ENCODE measurements at regions not wholly inside any gene's neighbourhood (a gene's known extent, or its start where the extent isn't known, plus 50 kb on each side); places are given as distances from the start of the nearest gene placed in this dataset.

DNA sequence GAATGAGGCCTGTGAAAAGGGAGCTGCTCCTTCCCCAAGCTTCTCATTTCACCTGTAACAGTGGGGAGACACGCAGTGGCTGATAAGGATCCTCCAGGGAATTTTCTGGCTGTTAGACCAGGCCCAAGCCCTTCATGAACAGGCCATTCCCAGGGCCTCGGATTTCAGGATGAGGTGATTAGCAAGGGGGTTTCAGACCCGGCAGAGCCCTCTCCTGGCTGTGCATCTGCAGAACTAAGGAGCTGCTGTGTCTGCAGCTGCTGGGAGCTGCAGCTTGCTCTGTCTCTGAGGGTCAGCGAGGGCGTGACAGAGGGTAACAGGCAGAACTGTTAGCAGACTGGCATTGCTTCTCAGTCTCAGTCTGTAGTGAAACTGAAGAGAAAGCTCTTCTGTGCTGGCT lies 110.4 kb downstream of the KCNA5 start:
- H3K4me3 Mint-ChIP-seq, result no peak overlapping the region
- Histone ChIP-seq H3K27me3 (no peaks in the 10 kb centered on the region), H3K4me3 (no peak overlapping the region), H3K9me3 (ENCODE audit: low read depth) (no peaks in the 10 kb centered on the region), H3K4me1 (peaks cover 15% of the 10 kb centered on the region), H3K4me2 (no peak overlapping the region), H2AFZ (replicated peaks) (peak overlapping the region; percentile 69), H4K20me1 (ENCODE audit: low read depth) (no peaks in the 10 kb centered on the region), H3K9ac (no peak overlapping the region), H3K27ac (no peak overlapping the region), H3K79me2 (ENCODE audit: low read depth) (no peaks in the 10 kb centered on the region), H3K36me3 (no peaks in the 10 kb centered on the region), H3F3A (ENCODE audit: low read depth) (no peaks in the 10 kb centered on the region)
- TF ChIP-seq EZH2phosphoT487 (IDR thresholded peaks at IDR 0.05) (no peak), CTCF (IDR thresholded peaks at IDR 0.05) (peak; percentile 32)
- no peaks in the 10 kb centered on the region for H3K9me3 Mint-ChIP-seq
- no peaks in the 10 kb centered on the region for H3K27me3 Mint-ChIP-seq (ENCODE audit: insufficient read depth, low read depth)
- no peaks in the 10 kb centered on the region for H3K36me3 Mint-ChIP-seq
- no peak overlapping the region for H3K27ac Mint-ChIP-seq
- H3K4me1 Mint-ChIP-seq, result peaks cover 9% of the 10 kb centered on the region
- DNase-seq (ENCODE audit: low spot score), result peak; percentile 74

DNA sequence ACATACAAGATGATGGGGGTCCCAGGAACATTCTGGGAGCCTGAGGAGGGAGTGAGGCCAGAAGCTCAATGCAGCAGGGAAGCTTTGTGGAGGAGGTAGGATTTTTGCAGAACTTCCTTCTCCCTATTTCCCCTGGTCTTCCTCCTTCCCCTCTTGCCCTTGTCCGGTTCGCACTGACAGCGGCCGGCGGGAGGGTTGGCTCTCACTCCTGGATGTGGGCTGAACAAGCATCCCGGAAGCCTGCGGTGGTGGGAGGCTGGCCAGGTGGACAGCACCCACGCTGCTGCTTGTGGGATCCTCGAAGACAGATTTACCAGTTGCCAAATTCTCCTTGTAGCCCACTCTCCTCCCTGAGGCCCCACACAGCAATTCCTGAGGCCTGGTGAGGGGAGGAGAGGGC lies 112.2 kb downstream of the KCNA5 start:
- peaks cover 9% of the 10 kb centered on the region for H3K4me1 Mint-ChIP-seq
- H3K36me3 Mint-ChIP-seq, result no peaks in the 10 kb centered on the region
- H3K4me3 ChIP-seq, result no peak overlapping the region
- no peaks in the 10 kb centered on the region for H3F3A ChIP-seq (ENCODE audit: low read depth)
- no peaks in the 10 kb centered on the region for H3K9me3 ChIP-seq (ENCODE audit: low read depth)
- H4K20me1 ChIP-seq (ENCODE audit: low read depth), result no peaks in the 10 kb centered on the region
- no peak for TF ChIP-seq EZH2 (IDR thresholded peaks at IDR 0.05)
- no peak for TF ChIP-seq CTCF (IDR thresholded peaks at IDR 0.05)
- TF ChIP-seq EZH2phosphoT487 (IDR thresholded peaks at IDR 0.05), result no peak
- no peaks in the 10 kb centered on the region for H3K36me3 ChIP-seq
- no peak for DNase-seq (ENCODE audit: low spot score)
- no peak overlapping the region for H3K27ac ChIP-seq
- H3K9me3 Mint-ChIP-seq, result no peaks in the 10 kb centered on the region
- no peak overlapping the region for H3K27ac Mint-ChIP-seq
- peaks cover 14% of the 10 kb centered on the region for H3K4me1 ChIP-seq
- H3K4me3 Mint-ChIP-seq, result no peak overlapping the region
- no peaks in the 10 kb centered on the region for H3K79me2 ChIP-seq (ENCODE audit: low read depth)
- no peak overlapping the region for H3K9ac ChIP-seq
- peaks cover 2% of the 10 kb centered on the region for H3K27me3 Mint-ChIP-seq (ENCODE audit: insufficient read depth, low read depth)
- H3K4me2 ChIP-seq, result no peak overlapping the region
- no peak overlapping the region for H2AFZ ChIP-seq (replicated peaks)
- H3K27me3 ChIP-seq, result no peaks in the 10 kb centered on the region

DNA sequence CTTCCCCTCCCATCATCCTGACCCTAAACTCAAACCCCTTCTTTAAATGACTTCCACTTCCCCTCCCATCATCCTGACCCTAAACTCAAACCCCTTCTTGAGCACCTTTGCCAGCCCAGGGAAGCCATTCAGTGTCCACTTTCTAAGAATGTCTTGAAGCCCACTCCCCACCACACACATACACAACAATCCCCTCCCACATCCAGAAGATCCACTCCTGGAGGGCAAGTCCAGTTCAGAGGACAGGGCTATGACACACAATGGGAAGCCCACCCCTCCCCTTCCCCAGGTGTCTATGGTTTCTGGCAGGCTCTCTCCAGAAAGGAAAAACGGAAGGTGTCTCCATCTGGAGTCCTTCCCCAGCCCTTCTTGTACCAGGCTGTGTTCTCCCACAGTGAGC lies 117.1 kb downstream of the KCNA5 start:
- Mint-ChIP-seq H3K27me3 (ENCODE audit: insufficient read depth, low read depth) (peaks cover 2% of the 10 kb centered on the region), H3K4me3 (no peak overlapping the region), H3K27ac (no peak overlapping the region), H3K36me3 (no peaks in the 10 kb centered on the region), H3K9me3 (no peaks in the 10 kb centered on the region), H3K4me1 (no peaks in the 10 kb centered on the region)
- H4K20me1 ChIP-seq (ENCODE audit: low read depth), result no peaks in the 10 kb centered on the region
- H3K79me2 ChIP-seq (ENCODE audit: low read depth), result no peaks in the 10 kb centered on the region
- no peak overlapping the region for H2AFZ ChIP-seq (replicated peaks)
- H3K4me2 ChIP-seq, result no peak overlapping the region
- H3K27ac ChIP-seq, result no peak overlapping the region
- no peak for DNase-seq (ENCODE audit: low spot score)
- H3K9me3 ChIP-seq (ENCODE audit: low read depth), result no peaks in the 10 kb centered on the region
- no peak overlapping the region for H3K9ac ChIP-seq
- H3K4me3 ChIP-seq, result no peak overlapping the region
- TF ChIP-seq CTCF (IDR thresholded peaks at IDR 0.05), result no peak
- TF ChIP-seq EZH2phosphoT487 (IDR thresholded peaks at IDR 0.05), result no peak
- TF ChIP-seq EZH2 (IDR thresholded peaks at IDR 0.05), result no peak
- no peaks in the 10 kb centered on the region for H3K36me3 ChIP-seq
- H3F3A ChIP-seq (ENCODE audit: low read depth), result no peaks in the 10 kb centered on the region
- no peaks in the 10 kb centered on the region for H3K27me3 ChIP-seq
- H3K4me1 ChIP-seq, result no peaks in the 10 kb centered on the region

- no peak overlapping the region for H3K27ac Mint-ChIP-seq
- H3K4me1 Mint-ChIP-seq, result peaks cover 13% of the 10 kb centered on the region
- Histone ChIP-seq H3K4me1 (no peaks in the 10 kb centered on the region), H4K20me1 (ENCODE audit: low read depth) (no peaks in the 10 kb centered on the region), H3K9me3 (ENCODE audit: low read depth) (no peaks in the 10 kb centered on the region), H3K79me2 (ENCODE audit: low read depth) (no peaks in the 10 kb centered on the region), H3K4me2 (no peak overlapping the region), H3K36me3 (no peaks in the 10 kb centered on the region), H3K27ac (no peak overlapping the region), H3K27me3 (no peaks in the 10 kb centered on the region), H3F3A (ENCODE audit: low read depth) (no peaks in the 10 kb centered on the region), H2AFZ (replicated peaks) (no peak overlapping the region), H3K4me3 (no peak overlapping the region), H3K9ac (no peak overlapping the region)
- peaks cover 2% of the 10 kb centered on the region for H3K27me3 Mint-ChIP-seq (ENCODE audit: insufficient read depth, low read depth)
- TF ChIP-seq CTCF (IDR thresholded peaks at IDR 0.05), result no peak
- no peak for TF ChIP-seq EZH2 (IDR thresholded peaks at IDR 0.05)
- no peak for TF ChIP-seq EZH2phosphoT487 (IDR thresholded peaks at IDR 0.05)
- no peaks in the 10 kb centered on the region for H3K36me3 Mint-ChIP-seq
- no peak for DNase-seq (ENCODE audit: low spot score)
- H3K9me3 Mint-ChIP-seq, result no peaks in the 10 kb centered on the region
- no peak overlapping the region for H3K4me3 Mint-ChIP-seq
Measured at GRCh38 chr12:5163661-5164060, 120.0 kb downstream of the KCNA5 start.
